Large intestine (tissue), 3 donors: ENCODE measurements at regions not wholly inside any gene's neighbourhood (a gene's known extent, or its start where the extent isn't known, plus 50 kb on each side); places are given as distances from the start of the nearest gene placed in this dataset.

ENCODE experiments used
- DNase-seq, 2 donors: peaks; one replicate each; pipeline versions ENCODE4 v3.0.0 to v3.0.0-alpha.2; 2013
- H3K27ac ChIP-seq: one replicate; pipeline ENCODE4 v1.5.1; 2013; ENCODE audit warnings: low read length
- H3K27me3 ChIP-seq: 2 replicates; pipeline ENCODE4 v1.6.1; 2013; ENCODE audit warnings: low read length; ENCODE audit not compliant: control insufficient read depth, insufficient read depth
- H3K36me3 ChIP-seq: 2 replicates; pipeline ENCODE4 v1.6.1; 2013; ENCODE audit warnings: low read length; ENCODE audit not compliant: control insufficient read depth, insufficient read depth
- H3K4me1 ChIP-seq: one replicate; pipeline ENCODE4 v1.6.1; 2013; ENCODE audit warnings: low read length; ENCODE audit not compliant: control insufficient read depth, insufficient read depth
- H3K4me3 ChIP-seq: one replicate; pipeline ENCODE4 v1.5.1; 2013; ENCODE audit warnings: low read length
- H3K9me3 ChIP-seq: one replicate; pipeline ENCODE4 v1.6.1; 2013; ENCODE audit warnings: mild to moderate bottlenecking, low read depth, low read length, moderate library complexity; ENCODE audit not compliant: control insufficient read depth
- WGBS: methylation state at CpG from one replicate; pipeline ENCODE4 v1.1.5; 2013; ENCODE audit warnings: low lambda C conversion rate; ENCODE audit not compliant: insufficient coverage; 5-methylcytosine and 5-hydroxymethylcytosine counted together

GRCh38 chr2:16003809-16004208, 63.5 kb downstream of the MYCN start:
- WGBS = no CpG with 5 or more reads among the region's 4 CpGs
- Histone ChIP-seq H3K4me3 (no peak overlapping the region), H3K36me3 (no peaks in the 10 kb centered on the region), H3K27me3 (no peaks in the 10 kb centered on the region), H3K9me3 (no peaks in the 10 kb centered on the region), H3K4me1 (peaks cover 12% of the 10 kb centered on the region), H3K27ac (no peak overlapping the region)
- DNase-seq = no peak

GRCh38 chr2:16003152-16003551, 62.8 kb downstream of the MYCN start:
- 97% methylated on average over 6 of the region's 12 CpGs for WGBS
- H3K9me3 ChIP-seq = no peaks in the 10 kb centered on the region
- DNase-seq = no peak

DNA sequence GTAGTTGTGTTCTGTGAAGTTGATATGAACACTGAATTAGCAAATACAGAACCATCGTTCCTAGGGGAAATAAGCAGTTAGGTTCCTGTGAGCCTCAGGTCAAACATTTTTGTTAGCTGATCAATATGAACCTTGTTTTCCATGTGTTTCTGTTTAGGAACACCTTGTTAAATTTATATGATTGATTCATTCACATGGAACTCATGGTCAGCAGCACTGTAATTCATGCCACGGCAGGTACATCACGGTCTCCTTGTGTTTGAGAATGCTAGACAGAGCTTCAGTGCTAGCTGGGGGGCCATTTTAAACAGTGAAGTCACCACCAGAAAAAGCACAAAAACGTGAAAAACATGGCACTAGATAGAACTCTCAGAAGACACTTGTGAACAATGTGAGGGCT, 62.2 kb downstream of the MYCN start:
- Histone ChIP-seq H3K27me3 (no peaks in the 10 kb centered on the region), H3K9me3 (no peaks in the 10 kb centered on the region), H3K27ac (no peak overlapping the region), H3K36me3 (no peaks in the 10 kb centered on the region), H3K4me3 (no peak overlapping the region), H3K4me1 (peaks cover 12% of the 10 kb centered on the region)
- WGBS = no CpG with 5 or more reads among the region's 4 CpGs
- no peak for DNase-seq

More at GRCh38 chr2:16003152-16003551, 62.8 kb downstream of the MYCN start:
- no peak overlapping the region for H3K4me3 ChIP-seq
- no peaks in the 10 kb centered on the region for H3K36me3 ChIP-seq
- H3K27ac ChIP-seq = no peak overlapping the region
- H3K4me1 ChIP-seq = peaks cover 12% of the 10 kb centered on the region
- H3K27me3 ChIP-seq = no peaks in the 10 kb centered on the region

DNA sequence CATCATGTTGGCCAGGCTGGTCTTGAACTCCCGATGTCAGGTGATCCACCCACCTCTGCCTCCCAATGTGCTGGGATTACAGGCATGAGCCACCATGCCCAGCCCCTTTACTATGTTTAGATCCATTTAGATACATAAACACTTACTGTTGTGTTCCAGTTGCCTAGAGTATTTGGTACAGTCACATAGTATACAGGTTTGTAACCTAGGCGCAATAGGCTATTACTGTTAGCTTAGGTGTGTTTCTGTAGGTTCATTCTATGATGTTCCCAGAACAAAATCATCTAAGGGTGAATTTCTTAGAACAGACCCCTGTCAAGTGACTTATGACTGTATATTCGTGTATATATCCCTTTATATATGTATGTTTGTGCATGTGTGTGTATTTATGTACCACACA, 61.8 kb downstream of the MYCN start:
- Histone ChIP-seq H3K4me1 (peaks cover 9% of the 10 kb centered on the region), H3K4me3 (no peak overlapping the region), H3K27me3 (no peaks in the 10 kb centered on the region), H3K9me3 (no peaks in the 10 kb centered on the region), H3K27ac (no peak overlapping the region), H3K36me3 (no peaks in the 10 kb centered on the region)
- no peak for DNase-seq
- no CpG with 5 or more reads among the region's 3 CpGs for WGBS

GRCh38 chr2:16000642-16001041, 60.3 kb downstream of the MYCN start:
- H3K36me3 ChIP-seq = no peaks in the 10 kb centered on the region
- H3K27ac ChIP-seq = no peak overlapping the region
- DNase-seq = no peak
- H3K4me3 ChIP-seq = no peak overlapping the region
- peaks cover under 1% of the 10 kb centered on the region for H3K4me1 ChIP-seq
- H3K27me3 ChIP-seq = no peaks in the 10 kb centered on the region
- no peaks in the 10 kb centered on the region for H3K9me3 ChIP-seq
- WGBS = no CpG with 5 or more reads among the region's 6 CpGs

DNA sequence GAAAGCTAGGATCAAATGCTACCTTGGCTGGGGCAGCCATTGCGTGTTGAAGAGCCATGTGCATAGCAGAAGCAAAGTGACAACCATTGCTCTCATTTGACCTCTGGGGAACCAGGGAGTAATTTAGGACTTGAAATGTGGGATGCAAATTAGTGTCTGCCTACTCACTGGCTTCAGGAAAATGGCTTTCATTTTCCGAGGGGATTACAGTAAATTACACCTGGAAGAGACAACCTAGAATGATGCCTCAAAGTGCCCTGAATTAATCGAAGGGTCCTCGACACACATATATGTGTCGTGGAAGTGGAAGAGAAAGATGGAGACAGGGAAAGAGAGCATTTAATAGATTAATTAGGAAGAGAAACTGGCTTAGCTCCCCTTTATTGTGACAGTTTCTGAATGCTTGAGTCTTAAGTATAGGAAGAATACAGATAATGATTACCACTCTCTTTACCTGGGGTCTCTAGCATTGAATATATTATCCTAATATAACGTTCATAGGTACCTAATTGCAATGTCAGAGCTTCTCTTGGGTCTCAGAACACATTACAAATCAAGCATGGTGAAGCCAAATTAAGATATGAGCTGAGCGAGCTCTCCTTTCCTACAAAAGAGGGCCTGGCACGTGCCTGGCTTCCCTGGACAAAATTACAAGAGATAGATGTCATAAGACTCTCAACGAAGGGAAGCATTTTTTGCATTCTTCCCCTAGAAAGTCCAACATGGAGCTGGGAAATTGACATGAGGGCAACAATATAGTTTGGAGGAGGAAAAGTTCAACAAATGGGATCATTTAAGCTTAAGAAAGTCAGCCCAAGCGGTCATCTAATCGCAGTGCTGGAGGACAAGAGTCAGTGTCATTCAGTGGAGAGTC, 59.5 kb downstream of the MYCN start:
- no peak for DNase-seq
- H3K4me3 ChIP-seq = no peak overlapping the region
- no peaks in the 10 kb centered on the region for H3K36me3 ChIP-seq
- H3K9me3 ChIP-seq = no peaks in the 10 kb centered on the region
- 93% methylated on average over 3 of the region's 11 CpGs for WGBS
- no peaks in the 10 kb centered on the region for H3K4me1 ChIP-seq
- no peaks in the 10 kb centered on the region for H3K27me3 ChIP-seq
- H3K27ac ChIP-seq = no peak overlapping the region

GRCh38 chr2:15997728-15998280, 57.5 kb downstream of the MYCN start:
- Histone ChIP-seq H3K4me1 (no peaks in the 10 kb centered on the region), H3K4me3 (no peak overlapping the region), H3K9me3 (no peaks in the 10 kb centered on the region), H3K27ac (no peak overlapping the region), H3K36me3 (no peaks in the 10 kb centered on the region), H3K27me3 (no peaks in the 10 kb centered on the region)
- no peak for DNase-seq
- WGBS = no CpG with 5 or more reads among the region's 2 CpGs

DNA sequence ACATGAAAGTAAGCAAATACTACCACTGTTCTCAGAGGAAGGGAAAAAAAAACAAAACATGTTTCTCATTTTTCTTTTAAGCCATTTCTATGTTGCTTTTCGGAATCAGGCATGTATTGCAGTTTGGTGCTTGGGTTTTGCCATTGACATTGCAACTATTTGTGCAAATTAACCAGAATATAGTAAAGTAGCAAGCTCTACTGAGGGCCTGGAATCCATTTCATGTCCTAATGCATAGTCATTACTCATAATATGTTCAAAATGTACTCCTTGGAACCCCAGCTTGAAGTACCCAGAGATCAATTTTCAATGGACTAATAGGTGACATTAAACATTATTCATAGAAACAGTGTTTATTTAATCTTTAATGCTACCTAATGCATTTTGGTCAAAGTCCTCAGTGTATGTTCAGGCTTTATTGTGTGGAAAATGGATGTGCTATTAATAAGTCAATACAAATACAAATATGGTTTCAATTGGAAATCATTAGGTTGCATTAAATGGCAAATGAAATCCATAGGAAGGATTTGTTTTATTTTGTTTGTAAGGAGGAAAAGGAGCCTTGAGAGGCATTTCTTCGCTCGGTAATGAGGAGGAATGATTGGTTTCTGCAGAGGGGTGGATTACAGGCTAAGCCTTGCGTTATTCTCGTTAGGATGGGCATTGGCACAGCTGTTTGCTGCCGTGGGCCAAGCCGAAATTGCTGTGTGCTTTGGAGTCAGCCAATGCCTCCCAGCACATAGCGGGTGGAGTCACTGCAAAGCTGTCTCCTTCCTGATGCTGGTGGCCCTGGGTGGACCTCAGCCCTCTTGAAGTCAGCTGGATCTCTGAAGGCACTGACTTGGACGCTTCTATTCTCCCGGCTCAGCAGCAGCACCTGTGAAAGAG, 56.4 kb downstream of the MYCN start:
- no peaks in the 10 kb centered on the region for H3K27me3 ChIP-seq
- whole genome bisulfite sequencing = 50% methylated on average over 2 of the region's 10 CpGs
- no peaks in the 10 kb centered on the region for H3K9me3 ChIP-seq
- no peak overlapping the region for H3K4me3 ChIP-seq
- no peak overlapping the region for H3K27ac ChIP-seq
- no peaks in the 10 kb centered on the region for H3K4me1 ChIP-seq
- H3K36me3 ChIP-seq = no peaks in the 10 kb centered on the region
- no peak for DNase-seq
